ENCODE measurements at regions not wholly inside any gene's neighbourhood (a gene's known extent, or its start where the extent isn't known, plus 50 kb on each side); places are given as distances from the start of the nearest gene placed in this dataset.
"Not testable (repeated sequence)": the region's sequence is repeated elsewhere in the genome, so short reads cannot be mapped to it uniquely, and the experiment has no call there.

GRCh38 chr6:21282360-21282759 is 311.2 kb upstream of the SOX4 start:
- not testable (repeated sequence) for DNase-seq (ENCODE audit: low read depth in 2 of 2)

DNA sequence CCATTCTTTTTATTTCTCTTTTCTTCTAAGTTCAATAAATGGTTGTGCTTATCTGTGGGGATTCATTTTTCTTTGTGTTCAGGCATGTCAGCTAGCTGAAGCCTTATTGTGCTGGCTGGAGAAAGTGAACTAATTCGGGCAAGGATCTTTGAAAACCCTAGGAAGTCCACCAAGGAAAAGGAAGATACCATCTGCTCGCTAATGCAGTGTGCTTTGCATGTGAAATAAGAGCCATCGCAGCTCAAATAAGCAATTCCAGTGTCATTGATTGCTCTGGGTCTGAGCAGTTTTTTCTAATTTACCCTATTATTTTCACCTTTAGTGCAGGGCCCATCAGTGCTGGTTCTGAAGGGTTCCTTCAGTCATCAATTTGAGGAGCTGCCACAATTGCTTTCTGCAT is 309.4 kb upstream of the SOX4 start:
- DNase-seq (ENCODE audit: low read depth in 2 of 2) = no peak

- DNase-seq (ENCODE audit: low read depth in 2 of 2) = no peak
Measured at GRCh38 chr6:21284706-21285105, 308.8 kb upstream of the SOX4 start.

DNA sequence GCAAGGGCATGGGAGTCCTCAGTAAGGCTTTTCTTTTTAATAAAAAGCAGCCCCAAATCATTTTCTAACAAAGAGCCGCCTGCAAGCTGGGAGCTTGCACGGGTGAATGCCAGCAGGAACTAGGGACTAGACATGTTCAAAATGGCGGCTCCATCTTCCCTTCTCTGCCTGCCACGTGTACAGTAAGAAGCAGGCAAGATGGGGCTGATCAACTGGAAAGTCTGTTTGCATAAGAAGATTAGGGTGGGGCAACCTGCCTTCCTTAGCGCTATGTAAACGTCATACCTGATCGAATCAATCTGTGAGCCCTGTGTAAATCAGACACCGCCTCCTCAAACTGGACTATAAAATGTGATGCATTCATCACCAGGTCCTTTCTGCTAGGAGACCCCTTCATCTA is 299.4 kb upstream of the SOX4 start:
- DNase-seq (ENCODE audit: low read depth in 2 of 2) = no peak

DNA sequence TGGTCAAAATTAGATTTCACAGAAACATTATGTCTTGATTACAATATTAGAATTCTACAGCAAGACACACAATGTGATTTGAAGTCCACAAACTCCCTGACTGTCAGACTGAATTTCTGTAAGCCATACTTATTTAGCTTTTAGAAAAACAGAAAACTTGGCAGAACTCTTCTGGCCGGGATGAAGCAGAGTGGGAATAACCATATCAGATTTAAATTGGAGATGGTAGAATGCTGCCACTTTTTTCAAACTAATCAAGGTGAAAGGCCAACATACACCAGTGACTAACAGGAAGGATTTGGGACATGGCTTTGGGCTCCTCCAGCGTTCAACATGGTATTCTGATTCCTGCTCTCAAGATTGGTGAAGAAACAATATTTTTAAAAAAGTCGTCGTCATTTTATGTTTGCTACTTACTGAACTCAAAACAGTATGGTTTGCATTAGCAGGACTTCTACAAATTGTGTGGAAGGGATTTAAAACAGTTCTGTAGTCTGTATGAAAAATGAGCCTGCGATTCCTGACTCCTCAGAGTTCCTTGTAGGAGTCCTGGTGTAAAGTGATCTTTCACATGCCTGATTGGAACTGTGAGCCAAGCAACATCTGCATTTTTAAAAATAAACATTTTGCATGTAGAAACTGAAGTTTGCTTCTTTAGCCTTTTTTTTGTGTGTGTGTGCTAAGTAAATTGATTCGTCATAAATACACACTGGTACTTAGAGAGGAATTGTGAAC is 297.9 kb upstream of the SOX4 start:
- no peak for DNase-seq (ENCODE audit: low read depth in 2 of 2)

GRCh38 chr6:21297665-21298064 is 295.9 kb upstream of the SOX4 start:
- DNase-seq (ENCODE audit: low read depth in 2 of 2) = no peak

DNA sequence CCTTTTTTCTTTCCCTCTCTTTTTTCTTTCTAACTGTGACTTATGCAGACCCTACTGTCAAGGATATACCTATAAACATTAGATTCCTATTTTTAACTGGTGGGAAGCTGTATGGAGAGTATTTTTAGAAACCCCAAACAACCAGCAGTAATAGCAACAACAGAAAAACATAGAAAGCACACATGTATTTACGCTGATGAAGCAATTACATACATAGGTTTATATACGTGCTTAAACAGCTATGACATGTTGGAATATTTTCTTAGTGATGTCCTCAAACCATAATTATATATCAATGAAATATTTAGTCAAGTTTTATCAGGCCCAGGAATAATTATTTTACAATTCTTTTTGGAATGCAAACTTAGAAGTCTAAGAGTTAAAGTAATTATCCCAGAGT is 294.3 kb upstream of the SOX4 start:
- DNase-seq (ENCODE audit: low read depth in 2 of 2) = no peak

GRCh38 chr6:21300439-21300838 is 293.1 kb upstream of the SOX4 start:
- DNase-seq (ENCODE audit: low read depth in 2 of 2) = no peak

DNA sequence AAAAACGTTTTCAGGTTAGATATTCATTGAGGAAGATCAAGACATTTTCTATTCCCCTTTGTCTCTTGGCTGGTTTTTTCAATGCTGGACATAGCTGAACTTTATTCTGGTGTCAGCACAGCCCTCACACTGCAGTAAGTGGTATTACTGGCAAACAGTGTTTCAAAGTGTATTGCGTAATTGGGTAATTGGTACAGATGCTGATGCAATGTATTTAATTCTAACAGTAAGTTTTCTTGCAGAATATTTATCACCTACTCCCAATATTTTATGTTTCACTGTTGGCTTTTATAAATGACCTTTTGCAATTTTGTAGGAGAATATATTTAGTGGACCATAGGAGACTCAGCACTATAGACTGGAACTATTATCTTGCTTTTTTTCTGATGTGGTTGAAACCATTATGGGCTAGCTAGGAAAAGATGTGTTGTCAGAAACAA is 287.6 kb upstream of the SOX4 start:
- DNase-seq (ENCODE audit: low read depth in 2 of 2) = no peak

- no peak for DNase-seq (ENCODE audit: low read depth in 2 of 2)
Measured at GRCh38 chr6:21306546-21306945, 287.0 kb upstream of the SOX4 start.

- DNase-seq (ENCODE audit: low read depth in 2 of 2) = no peak
Measured at GRCh38 chr6:21309807-21310221, 283.7 kb upstream of the SOX4 start.

DNA sequence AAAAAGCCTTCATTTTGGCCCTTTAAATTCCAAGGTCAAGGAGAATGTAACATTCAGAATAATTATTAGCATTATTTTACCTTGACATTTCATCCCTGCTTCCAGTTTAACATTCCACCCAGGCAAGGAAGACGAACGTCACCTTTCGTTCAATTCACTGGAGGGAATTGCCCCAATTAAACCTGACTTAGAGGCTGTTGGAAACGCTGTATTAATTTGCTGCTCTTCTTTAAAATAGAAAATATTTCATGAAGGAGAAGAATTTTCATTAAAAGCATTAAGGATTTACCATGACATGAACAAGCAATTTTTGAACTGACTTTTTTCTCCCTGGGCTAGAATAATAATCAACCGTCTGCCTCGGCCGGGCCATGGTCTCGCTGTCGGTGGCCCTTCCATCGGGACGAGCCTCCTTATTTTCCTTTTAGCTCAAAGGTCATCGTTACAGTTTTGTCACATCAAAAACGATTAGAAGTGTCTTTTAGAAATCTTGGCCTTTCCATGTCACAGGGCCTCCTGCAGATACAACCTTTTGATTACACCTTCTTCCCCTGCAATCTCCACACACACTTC is 282.9 kb upstream of the SOX4 start:
- DNase-seq (ENCODE audit: low read depth in 2 of 2) = no peak

DNA sequence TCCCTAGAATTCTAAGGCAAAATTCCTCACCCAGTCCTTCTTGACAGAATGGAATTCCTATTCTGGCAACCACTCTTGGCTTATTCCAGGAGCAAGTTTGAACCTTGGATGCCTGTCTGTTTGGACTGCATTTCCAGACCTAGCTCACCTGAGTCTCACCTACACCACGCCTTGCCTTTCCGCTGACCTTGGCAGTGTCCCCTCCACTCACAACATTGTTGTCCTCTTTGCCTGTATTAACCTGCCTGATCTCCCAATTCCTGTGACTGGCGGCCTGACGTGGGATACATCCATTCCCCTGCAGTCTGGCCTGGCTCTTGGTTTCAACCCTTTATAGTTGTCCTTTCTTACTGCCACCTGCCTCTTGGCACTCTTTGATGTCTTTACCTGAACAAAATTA is 281.4 kb upstream of the SOX4 start:
- no peak for DNase-seq (ENCODE audit: low read depth in 2 of 2)

- no peak for DNase-seq (ENCODE audit: low read depth in 2 of 2)
Measured at GRCh38 chr6:21317642-21318041, 275.9 kb upstream of the SOX4 start.

GRCh38 chr6:21321076-21321475 is 272.5 kb upstream of the SOX4 start:
- no peak for DNase-seq (ENCODE audit: low read depth in 2 of 2)

GRCh38 chr6:21321531-21321930 is 272.0 kb upstream of the SOX4 start:
- DNase-seq (ENCODE audit: low read depth in 2 of 2) = no peak

DNA sequence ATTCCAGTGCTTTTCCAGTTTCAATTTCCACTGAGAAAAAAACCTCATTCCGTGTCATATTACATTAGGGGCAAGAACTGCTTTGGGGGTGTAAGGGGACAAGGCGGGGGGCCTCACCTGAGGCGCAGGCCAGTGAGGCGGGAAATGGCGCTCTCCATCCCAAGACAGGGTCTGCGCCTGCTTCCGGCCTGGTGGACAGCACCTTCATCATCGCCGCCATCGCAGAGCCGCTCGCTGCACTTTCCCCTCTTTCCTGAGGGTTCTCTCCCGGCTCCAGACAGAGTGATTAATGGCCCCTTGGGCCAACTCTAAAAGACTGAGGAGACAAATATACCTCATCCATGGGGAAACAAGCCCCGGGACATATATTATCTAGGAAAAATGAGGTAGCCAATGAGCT is 270.0 kb upstream of the SOX4 start:
- no peak for DNase-seq (ENCODE audit: low read depth in 2 of 2)

GRCh38 chr6:21325201-21325856 is 268.2 kb upstream of the SOX4 start:
- no peak for DNase-seq (ENCODE audit: low read depth in 2 of 2)

GRCh38 chr6:21327326-21328112 is 266.0 kb upstream of the SOX4 start:
- no peak for DNase-seq (ENCODE audit: low read depth in 2 of 2)

DNA sequence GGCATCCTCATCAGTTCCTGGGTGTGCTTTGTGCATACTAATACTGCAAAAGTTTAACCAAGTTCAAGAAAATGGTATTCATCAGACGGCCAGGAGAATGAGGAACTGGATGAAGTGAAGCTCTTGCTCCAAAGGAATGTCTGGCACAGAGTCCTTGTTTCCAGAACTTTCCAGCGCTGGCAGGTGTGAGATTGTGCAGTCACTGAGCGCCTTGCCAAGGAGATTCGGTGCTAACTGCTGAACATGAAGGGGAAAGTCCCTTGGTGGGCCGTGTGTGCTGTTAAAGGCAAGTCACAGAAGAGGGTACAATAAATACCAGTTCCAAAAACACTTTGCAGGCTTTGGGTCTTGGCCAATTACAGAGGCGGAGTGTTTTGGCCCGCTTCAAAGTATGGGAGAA is 262.3 kb upstream of the SOX4 start:
- DNase-seq (ENCODE audit: low read depth in 2 of 2) = no peak

DNA sequence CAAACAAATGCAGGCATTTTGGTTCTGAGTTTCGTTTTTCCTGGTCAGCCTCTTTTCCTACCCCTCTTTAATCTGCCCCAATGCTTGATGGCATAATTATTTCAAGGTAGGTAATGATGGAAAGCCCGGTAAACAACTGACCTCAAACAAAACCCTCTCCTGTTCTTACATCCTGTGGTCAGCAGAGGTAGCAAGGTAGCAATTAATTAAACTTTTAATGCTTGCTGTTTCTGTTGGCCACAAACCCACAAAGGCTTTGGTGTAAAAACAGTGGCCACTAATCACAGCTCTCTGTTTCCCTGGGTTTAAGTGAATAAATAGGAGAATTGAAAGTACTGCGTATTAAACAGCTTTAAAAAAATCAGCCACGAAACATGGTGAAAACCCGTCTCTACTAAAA is 261.5 kb upstream of the SOX4 start:
- DNase-seq (ENCODE audit: low read depth in 2 of 2) = no peak

DNA sequence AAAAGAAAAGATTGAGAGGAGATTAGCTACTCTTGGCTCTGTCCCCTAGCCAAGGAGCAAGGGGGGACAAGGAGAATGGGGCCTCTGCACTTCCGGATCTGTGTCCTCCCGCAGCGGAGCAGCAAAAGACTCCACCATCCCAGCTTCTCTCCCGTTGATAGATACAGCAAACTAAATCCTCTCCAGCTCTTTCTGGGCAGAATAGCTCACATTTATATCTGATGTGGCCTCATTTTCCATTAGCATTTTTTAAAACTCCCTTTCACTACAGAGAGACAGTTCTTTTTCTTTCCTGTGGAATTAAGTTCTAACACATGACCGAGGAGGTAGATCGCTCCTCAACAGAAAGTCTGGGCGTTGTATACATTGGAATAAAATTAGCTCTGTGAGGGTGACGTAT is 260.9 kb upstream of the SOX4 start:
- no peak for DNase-seq (ENCODE audit: low read depth in 2 of 2)

GRCh38 chr6:21333715-21334114 is 259.8 kb upstream of the SOX4 start:
- DNase-seq (ENCODE audit: low read depth in 2 of 2) = no peak

All from stimulated activated CD8-positive, alpha-beta memory T cell treated with anti-CD3 and anti-CD28 coated beads, Interleukin-15, amount 100 ng/mL, for 48 hours (primary cell).